GM18858 (cell line): ENCODE measurements at regions not wholly inside any gene's neighbourhood (a gene's known extent, or its start where the extent isn't known, plus 50 kb on each side); places are given as distances from the start of the nearest gene placed in this dataset.
"Not testable (repeated sequence)": the region's sequence is repeated elsewhere in the genome, so short reads cannot be mapped to it uniquely, and the experiment has no call there.

Source experiments
- ATAC-seq: cut with Tn5 transposase; IDR thresholded peaks from one replicate; pipeline ENCODE4 v1.9.1; 2021; ENCODE audit not compliant: unreplicated experiment

GRCh38 chr7:3159926-3160325 lies 116.3 kb upstream of the CARD11 start:
- not testable (repeated sequence) for ATAC-seq

GRCh38 chr7:3162289-3162688 lies 118.6 kb upstream of the CARD11 start:
- ATAC-seq, result no peak

GRCh38 chr7:3162798-3163197 lies 119.1 kb upstream of the CARD11 start:
- ATAC-seq, result not testable (repeated sequence)

- no peak for ATAC-seq
Observed at GRCh38 chr7:3164380-3164792, 120.7 kb upstream of the CARD11 start.

- no peak for ATAC-seq
Observed at GRCh38 chr7:3165681-3166580, 122.3 kb upstream of the CARD11 start.

- ATAC-seq, result no peak
Observed at GRCh38 chr7:3167551-3167950, 123.9 kb upstream of the CARD11 start.

GRCh38 chr7:3168370-3168769 lies 124.7 kb upstream of the CARD11 start:
- ATAC-seq, result no peak

- no peak for ATAC-seq
Observed at GRCh38 chr7:3168869-3169268, 125.2 kb upstream of the CARD11 start.

GRCh38 chr7:3172768-3173280 lies 128.2 kb upstream of the SDK1 start:
- no peak for ATAC-seq

- no peak for ATAC-seq
Observed at GRCh38 chr7:3174515-3175284, 126.4 kb upstream of the SDK1 start.

GRCh38 chr7:3175285-3175902 lies 125.7 kb upstream of the SDK1 start:
- no peak for ATAC-seq

GRCh38 chr7:3176112-3177000 lies 124.7 kb upstream of the SDK1 start:
- ATAC-seq, result no peak

- no peak for ATAC-seq
Observed at GRCh38 chr7:3177271-3177670, 123.8 kb upstream of the SDK1 start.

GRCh38 chr7:3179456-3179855 lies 121.6 kb upstream of the SDK1 start:
- no peak for ATAC-seq

GRCh38 chr7:3180604-3181003 lies 120.4 kb upstream of the SDK1 start:
- ATAC-seq, result no peak

GRCh38 chr7:3182055-3182454 lies 119.0 kb upstream of the SDK1 start:
- ATAC-seq, result not testable (repeated sequence)

GRCh38 chr7:3187444-3188040 lies 113.5 kb upstream of the SDK1 start:
- no peak for ATAC-seq

- ATAC-seq, result no peak
Observed at GRCh38 chr7:3188946-3189345, 112.1 kb upstream of the SDK1 start.

GRCh38 chr7:3191548-3191947 lies 109.5 kb upstream of the SDK1 start:
- no peak for ATAC-seq

- ATAC-seq, result no peak
Observed at GRCh38 chr7:3192669-3193068, 108.4 kb upstream of the SDK1 start.
